Esophagus mucosa (tissue), 1 donor: ENCODE measurements at regions not wholly inside any gene's neighbourhood (a gene's known extent, or its start where the extent isn't known, plus 50 kb on each side); places are given as distances from the start of the nearest gene placed in this dataset.
"Not testable (repeated sequence)": the region's sequence is repeated elsewhere in the genome, so short reads cannot be mapped to it uniquely, and the experiment has no call there.

Experiments
- ATAC-seq: fragments of 200-7000 bp; cut with Tn5 transposase; one replicate; pipeline ENCODE4 v1.9.1; 2020
- donor health status: DM: yes; HTN: yes; CAD: no.

GRCh38 chr10:8312781-8313180 lies 258.3 kb downstream of the GATA3 start:
- peak; percentile 69 for ATAC-seq

GRCh38 chr10:8314486-8314885 lies 260.0 kb downstream of the GATA3 start:
- ATAC-seq = no peak

GRCh38 chr10:8315619-8316021 lies 261.1 kb downstream of the GATA3 start:
- no peak for ATAC-seq

- no peak for ATAC-seq
Observed at GRCh38 chr10:8316284-8316683, 261.8 kb downstream of the GATA3 start.

GRCh38 chr10:8318429-8318828 lies 263.9 kb downstream of the GATA3 start:
- not testable (repeated sequence) for ATAC-seq

- no peak for ATAC-seq
Observed at GRCh38 chr10:8318956-8319355, 264.5 kb downstream of the GATA3 start.

- ATAC-seq = no peak
Observed at GRCh38 chr10:8319704-8320103, 265.2 kb downstream of the GATA3 start.

GRCh38 chr10:8321990-8322389 lies 267.5 kb downstream of the GATA3 start:
- ATAC-seq = no peak

GRCh38 chr10:8323428-8324054 lies 269.1 kb downstream of the GATA3 start:
- no peak for ATAC-seq

- no peak for ATAC-seq
Observed at GRCh38 chr10:8325024-8325980, 270.8 kb downstream of the GATA3 start.

GRCh38 chr10:8326396-8327139 lies 272.1 kb downstream of the GATA3 start:
- no peak for ATAC-seq

GRCh38 chr10:8327140-8327423 lies 272.6 kb downstream of the GATA3 start:
- no peak for ATAC-seq

- ATAC-seq = no peak
Observed at GRCh38 chr10:8331387-8331786, 276.9 kb downstream of the GATA3 start.

- peak; percentile 83 for ATAC-seq
Observed at GRCh38 chr10:8331896-8332729, 277.6 kb downstream of the GATA3 start.

GRCh38 chr10:8332730-8333111 lies 278.2 kb downstream of the GATA3 start:
- ATAC-seq = no peak

GRCh38 chr10:8334631-8335030 lies 280.1 kb downstream of the GATA3 start:
- no peak for ATAC-seq

- ATAC-seq = no peak
Observed at GRCh38 chr10:8336629-8337331, 282.3 kb downstream of the GATA3 start.

GRCh38 chr10:8337332-8337651 lies 282.8 kb downstream of the GATA3 start:
- ATAC-seq = no peak

- no peak for ATAC-seq
Observed at GRCh38 chr10:8338177-8338766, 283.8 kb downstream of the GATA3 start.

GRCh38 chr10:8344756-8345155 lies 290.3 kb downstream of the GATA3 start:
- ATAC-seq = no peak

GRCh38 chr10:8346861-8347260 lies 292.4 kb downstream of the GATA3 start:
- ATAC-seq = no peak

- not testable (repeated sequence) for ATAC-seq
Observed at GRCh38 chr10:8347614-8348013, 293.1 kb downstream of the GATA3 start.
